ENCODE measurements at regions not wholly inside any gene's neighbourhood (a gene's known extent, or its start where the extent isn't known, plus 50 kb on each side); places are given as distances from the start of the nearest gene placed in this dataset.
A peak's percentile ranks its signal among the peaks of the same experiment; 100 is the strongest.

GRCh38 chr3:40627095-40627494 is 102.3 kb downstream of the ZNF621 start:
- no peak for DNase-seq
- Histone ChIP-seq H3K36me3 (no peaks in the 10 kb centered on the region), H3K4me1 (no peaks in the 10 kb centered on the region), H3K9me3 (no peaks in the 10 kb centered on the region), H3K4me3 (ENCODE audit: low read depth, low read length) (no peak overlapping the region), H3K27me3 (no peaks in the 10 kb centered on the region)
- no peak for TF ChIP-seq CTCF (IDR thresholded peaks at IDR 0.05; ENCODE audit: low read depth, low read length)

- Histone ChIP-seq H3K36me3 (no peaks in the 10 kb centered on the region), H3K4me1 (no peaks in the 10 kb centered on the region), H3K4me3 (ENCODE audit: low read depth, low read length) (no peak overlapping the region), H3K27me3 (no peaks in the 10 kb centered on the region), H3K9me3 (no peaks in the 10 kb centered on the region)
- no peak for DNase-seq
- TF ChIP-seq CTCF (IDR thresholded peaks at IDR 0.05; ENCODE audit: low read depth, low read length) = no peak
These were observed 104.2 kb downstream of the ZNF621 start for GRCh38 chr3:40628984-40629383.

GRCh38 chr3:40631341-40631995 is 106.7 kb downstream of the ZNF621 start:
- no peaks in the 10 kb centered on the region for H3K4me1 ChIP-seq
- peak; percentile 9 for DNase-seq
- H3K4me3 ChIP-seq (ENCODE audit: low read depth, low read length) = no peak overlapping the region
- TF ChIP-seq CTCF (IDR thresholded peaks at IDR 0.05; ENCODE audit: low read depth, low read length) = no peak
- H3K27me3 ChIP-seq = no peaks in the 10 kb centered on the region
- H3K9me3 ChIP-seq = no peaks in the 10 kb centered on the region
- no peaks in the 10 kb centered on the region for H3K36me3 ChIP-seq

- Histone ChIP-seq H3K9me3 (no peaks in the 10 kb centered on the region), H3K4me3 (ENCODE audit: low read depth, low read length) (no peak overlapping the region), H3K4me1 (no peaks in the 10 kb centered on the region), H3K27me3 (no peaks in the 10 kb centered on the region), H3K36me3 (no peaks in the 10 kb centered on the region)
- TF ChIP-seq CTCF (IDR thresholded peaks at IDR 0.05; ENCODE audit: low read depth, low read length) = no peak
- DNase-seq = no peak
These were observed 113.1 kb downstream of the ZNF621 start for GRCh38 chr3:40637906-40638305.

GRCh38 chr3:40639006-40639405 is 114.2 kb downstream of the ZNF621 start:
- no peak overlapping the region for H3K4me3 ChIP-seq (ENCODE audit: low read depth, low read length)
- TF ChIP-seq CTCF (IDR thresholded peaks at IDR 0.05; ENCODE audit: low read depth, low read length) = no peak
- no peaks in the 10 kb centered on the region for H3K9me3 ChIP-seq
- no peaks in the 10 kb centered on the region for H3K36me3 ChIP-seq
- H3K27me3 ChIP-seq = no peaks in the 10 kb centered on the region
- H3K4me1 ChIP-seq = no peaks in the 10 kb centered on the region
- DNase-seq = no peak

GRCh38 chr3:40642812-40643211 is 118.1 kb downstream of the ZNF621 start:
- H3K27me3 ChIP-seq = no peaks in the 10 kb centered on the region
- TF ChIP-seq CTCF (IDR thresholded peaks at IDR 0.05; ENCODE audit: low read depth, low read length) = no peak
- no peaks in the 10 kb centered on the region for H3K9me3 ChIP-seq
- H3K4me3 ChIP-seq (ENCODE audit: low read depth, low read length) = no peak overlapping the region
- DNase-seq = no peak
- H3K36me3 ChIP-seq = no peaks in the 10 kb centered on the region
- no peaks in the 10 kb centered on the region for H3K4me1 ChIP-seq
